LNCAP (cell line): ENCODE measurements at regions not wholly inside any gene's neighbourhood (a gene's known extent, or its start where the extent isn't known, plus 50 kb on each side); places are given as distances from the start of the nearest gene placed in this dataset.

Experiments
- TF ChIP-seq, protein P1 (sequence below): fragments of 450-650 bp; IDR thresholded peaks from 2 replicates; pipeline ENCODE4 v1.5.1; 2017; ENCODE audit warnings: mild to moderate bottlenecking

DNA sequence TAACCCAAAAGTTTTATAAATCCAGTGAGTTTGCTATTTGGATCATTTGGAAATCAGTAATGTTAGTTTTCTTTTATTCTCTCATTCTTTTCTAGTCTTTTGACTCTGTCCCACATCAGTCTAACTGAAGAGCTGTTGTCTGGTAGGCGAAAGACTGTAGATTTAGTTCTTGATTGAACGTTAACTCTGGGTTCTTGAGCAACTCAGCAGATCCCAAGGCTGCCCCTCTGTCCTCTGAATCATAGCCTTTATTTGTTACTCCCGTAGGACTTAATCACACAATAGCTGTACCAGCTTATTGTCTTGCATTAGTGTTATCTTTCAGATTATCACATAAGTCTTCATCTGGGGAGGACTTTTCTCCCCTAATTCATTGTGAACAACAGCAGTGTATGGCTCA is 119.3 kb upstream of the TOM1L1 start:
- TF ChIP-seq, protein P1, sequence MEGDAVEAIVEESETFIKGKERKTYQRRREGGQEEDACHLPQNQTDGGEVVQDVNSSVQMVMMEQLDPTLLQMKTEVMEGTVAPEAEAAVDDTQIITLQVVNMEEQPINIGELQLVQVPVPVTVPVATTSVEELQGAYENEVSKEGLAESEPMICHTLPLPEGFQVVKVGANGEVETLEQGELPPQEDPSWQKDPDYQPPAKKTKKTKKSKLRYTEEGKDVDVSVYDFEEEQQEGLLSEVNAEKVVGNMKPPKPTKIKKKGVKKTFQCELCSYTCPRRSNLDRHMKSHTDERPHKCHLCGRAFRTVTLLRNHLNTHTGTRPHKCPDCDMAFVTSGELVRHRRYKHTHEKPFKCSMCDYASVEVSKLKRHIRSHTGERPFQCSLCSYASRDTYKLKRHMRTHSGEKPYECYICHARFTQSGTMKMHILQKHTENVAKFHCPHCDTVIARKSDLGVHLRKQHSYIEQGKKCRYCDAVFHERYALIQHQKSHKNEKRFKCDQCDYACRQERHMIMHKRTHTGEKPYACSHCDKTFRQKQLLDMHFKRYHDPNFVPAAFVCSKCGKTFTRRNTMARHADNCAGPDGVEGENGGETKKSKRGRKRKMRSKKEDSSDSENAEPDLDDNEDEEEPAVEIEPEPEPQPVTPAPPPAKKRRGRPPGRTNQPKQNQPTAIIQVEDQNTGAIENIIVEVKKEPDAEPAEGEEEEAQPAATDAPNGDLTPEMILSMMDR: no peak

DNA sequence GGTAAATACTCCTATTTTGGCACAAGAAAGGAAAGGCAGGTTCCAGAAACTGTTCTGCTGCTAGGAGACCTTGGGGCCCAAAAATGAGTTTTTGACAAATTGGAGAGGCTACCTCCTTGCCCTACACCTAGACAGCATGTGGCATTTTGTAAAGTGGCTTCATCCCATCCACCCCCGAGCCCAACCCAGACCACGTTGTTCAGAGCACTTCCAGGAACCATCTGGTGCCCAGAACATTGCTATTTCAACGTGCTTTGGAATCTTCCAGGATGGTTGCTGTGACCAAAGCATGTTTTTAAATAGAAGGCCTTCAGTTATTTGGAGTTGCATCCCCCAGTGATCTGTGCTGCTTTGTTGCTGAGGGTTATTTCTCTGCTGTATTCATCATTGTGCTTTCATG is 116.3 kb upstream of the TOM1L1 start:
- TF ChIP-seq, protein P1: no peak

- TF ChIP-seq, protein P1: no peak
Measured at GRCh38 chr17:54785643-54786268, 114.9 kb upstream of the TOM1L1 start.

- TF ChIP-seq, protein P1: no peak
Measured at GRCh38 chr17:54789101-54789880, 111.4 kb upstream of the TOM1L1 start.

- TF ChIP-seq, protein P1: no peak
Measured at GRCh38 chr17:54793271-54793670, 107.4 kb upstream of the TOM1L1 start.

- TF ChIP-seq, protein P1: no peak
Measured at GRCh38 chr17:54795046-54795445, 105.6 kb upstream of the TOM1L1 start.

GRCh38 chr17:54807331-54807730 is 93.3 kb upstream of the TOM1L1 start:
- TF ChIP-seq, protein P1: no peak
